ENCODE measurements at regions not wholly inside any gene's neighbourhood (a gene's known extent, or its start where the extent isn't known, plus 50 kb on each side); places are given as distances from the start of the nearest gene placed in this dataset.

DNA sequence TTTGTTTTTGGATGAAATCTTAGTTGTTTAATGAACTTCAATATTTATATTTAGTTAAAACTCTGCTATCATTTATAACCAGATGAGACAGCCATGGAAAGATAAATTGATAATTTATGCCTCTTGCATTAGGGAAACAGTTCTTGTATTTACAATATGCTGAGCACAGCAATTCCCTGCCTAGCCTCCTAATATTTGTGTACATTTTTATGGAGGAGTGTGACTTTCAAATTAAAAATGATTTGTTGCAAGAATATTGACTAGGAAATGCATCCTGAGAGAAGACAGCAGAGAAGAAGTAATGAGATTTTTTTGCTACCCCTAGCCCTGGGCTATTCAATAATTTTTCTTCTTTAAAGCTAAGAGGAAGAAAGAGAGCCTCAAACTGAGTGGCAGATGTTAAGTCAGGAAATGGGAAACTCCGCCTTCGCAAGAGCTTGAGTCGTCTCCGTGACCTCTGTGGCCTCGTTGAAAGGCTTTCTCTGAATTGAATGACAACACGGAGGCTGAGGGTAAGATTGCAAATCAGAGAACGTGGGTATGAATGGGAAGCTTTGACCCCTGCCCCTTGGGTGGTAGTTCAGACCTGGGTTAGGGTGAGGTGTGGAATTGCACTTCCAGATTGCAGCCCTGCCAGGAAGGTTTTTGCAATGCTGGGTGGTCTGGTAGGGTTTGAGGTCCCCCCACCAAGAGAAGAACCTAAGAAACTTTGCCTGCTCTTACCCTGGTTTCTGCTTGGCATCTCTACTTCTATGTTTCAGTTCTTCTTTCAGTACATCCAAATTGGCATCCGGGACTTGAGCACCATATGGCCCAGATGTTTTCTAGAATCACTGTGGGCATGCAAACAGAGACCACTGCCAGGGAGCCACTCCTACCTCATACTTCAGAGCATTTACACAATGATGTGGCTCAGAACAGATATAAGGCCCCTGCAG is 210.3 kb upstream of the RBMS1 start:
- no peaks in the 10 kb centered on the region for H3K27me3 ChIP-seq (ENCODE audit: control insufficient read depth, insufficient read depth, low read length)
- H3K4me1 ChIP-seq (ENCODE audit: control insufficient read depth in 2 of 3, insufficient read depth in 2 of 3, low read depth in 1 of 3, low read length in 3 of 3), result peaks cover 0 to 4% (median 0%) of the 10 kb centered on the region in 3 donors
- no peaks in the 10 kb centered on the region for H3K9me3 ChIP-seq (ENCODE audit: control insufficient read depth in 2 of 3, insufficient read depth in 1 of 3, low read length in 3 of 3)
- H3K36me3 ChIP-seq (ENCODE audit: control insufficient read depth in 2 of 3, insufficient read depth in 3 of 3, low read length in 3 of 3), result no peaks in the 10 kb centered on the region
- intact Hi-C loops (cut with DNase I), result no loop called here
- TF ChIP-seq, protein P1, sequence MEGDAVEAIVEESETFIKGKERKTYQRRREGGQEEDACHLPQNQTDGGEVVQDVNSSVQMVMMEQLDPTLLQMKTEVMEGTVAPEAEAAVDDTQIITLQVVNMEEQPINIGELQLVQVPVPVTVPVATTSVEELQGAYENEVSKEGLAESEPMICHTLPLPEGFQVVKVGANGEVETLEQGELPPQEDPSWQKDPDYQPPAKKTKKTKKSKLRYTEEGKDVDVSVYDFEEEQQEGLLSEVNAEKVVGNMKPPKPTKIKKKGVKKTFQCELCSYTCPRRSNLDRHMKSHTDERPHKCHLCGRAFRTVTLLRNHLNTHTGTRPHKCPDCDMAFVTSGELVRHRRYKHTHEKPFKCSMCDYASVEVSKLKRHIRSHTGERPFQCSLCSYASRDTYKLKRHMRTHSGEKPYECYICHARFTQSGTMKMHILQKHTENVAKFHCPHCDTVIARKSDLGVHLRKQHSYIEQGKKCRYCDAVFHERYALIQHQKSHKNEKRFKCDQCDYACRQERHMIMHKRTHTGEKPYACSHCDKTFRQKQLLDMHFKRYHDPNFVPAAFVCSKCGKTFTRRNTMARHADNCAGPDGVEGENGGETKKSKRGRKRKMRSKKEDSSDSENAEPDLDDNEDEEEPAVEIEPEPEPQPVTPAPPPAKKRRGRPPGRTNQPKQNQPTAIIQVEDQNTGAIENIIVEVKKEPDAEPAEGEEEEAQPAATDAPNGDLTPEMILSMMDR (IDR thresholded peaks at IDR 0.05; ENCODE audit: borderline replicate concordance, extremely low read depth, insufficient read depth), result no peak
- no peak for FAIRE-seq
- DNase-seq, result peak in 1 of 5 donors; percentile 55
- no peak overlapping the region for H3K9ac ChIP-seq (ENCODE audit: low read length in 3 of 3)
- H3K4me3 ChIP-seq (ENCODE audit: low read length in 3 of 3), result no peak overlapping the region
- no peak overlapping the region for H3K27ac ChIP-seq (ENCODE audit: low read depth in 2 of 2, low read length in 2 of 2)

DNA sequence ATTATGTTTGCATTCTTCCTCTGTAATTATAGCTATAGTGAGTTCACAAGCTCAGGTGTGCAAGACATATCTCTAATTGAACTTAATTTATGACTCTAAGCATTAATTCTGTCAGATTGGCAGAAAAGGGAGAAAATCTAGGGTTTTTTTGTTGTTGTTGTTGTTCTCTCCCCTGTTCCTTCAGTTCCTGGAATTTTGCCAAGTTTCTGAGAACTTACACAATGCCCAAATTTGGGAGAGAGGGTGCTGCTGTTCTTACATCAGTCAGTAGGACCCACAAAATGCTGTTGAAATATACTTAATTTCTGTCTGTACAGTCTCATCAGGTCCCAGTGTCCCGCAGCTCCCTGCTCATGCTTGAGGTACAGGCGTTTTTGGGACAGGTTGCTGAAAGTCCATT is 221.8 kb upstream of the RBMS1 start:
- FAIRE-seq, result no peak

DNA sequence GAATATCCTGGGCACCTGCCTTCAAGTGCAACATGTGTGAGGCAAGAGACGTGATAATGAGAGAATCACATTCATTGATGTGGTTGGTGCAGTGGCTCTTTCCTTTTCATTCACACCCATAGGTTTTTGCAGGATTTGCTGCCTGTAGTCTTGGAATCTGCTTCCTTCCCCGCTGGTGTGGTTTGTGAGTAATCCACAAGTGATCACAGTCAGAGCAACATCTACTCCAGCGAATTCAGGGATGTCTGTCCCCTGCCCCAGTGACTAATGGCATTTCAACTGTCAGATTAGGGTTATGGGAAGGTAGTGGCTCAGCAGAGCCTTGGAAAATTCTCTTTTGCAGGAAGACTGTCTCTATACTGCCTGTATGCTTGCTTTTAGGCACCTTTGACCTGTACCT is 225.5 kb upstream of the RBMS1 start:
- H3K9me3 ChIP-seq (ENCODE audit: control insufficient read depth in 2 of 3, insufficient read depth in 1 of 3, low read length in 3 of 3), result no peaks in the 10 kb centered on the region
- intact Hi-C loops (cut with DNase I), result no loop called here
- FAIRE-seq, result no peak

More for the DNA sequence above, 221.8 kb upstream of the RBMS1 start:
- no peak overlapping the region for H3K27ac ChIP-seq (ENCODE audit: low read depth in 2 of 2, low read length in 2 of 2)
- intact Hi-C loops (cut with DNase I), result no loop called here
- H3K4me3 ChIP-seq (ENCODE audit: low read length in 3 of 3), result no peak overlapping the region
- no peaks in the 10 kb centered on the region for H3K4me1 ChIP-seq (ENCODE audit: control insufficient read depth in 2 of 3, insufficient read depth in 2 of 3, low read depth in 1 of 3, low read length in 3 of 3)
- H3K36me3 ChIP-seq (ENCODE audit: control insufficient read depth in 2 of 3, insufficient read depth in 3 of 3, low read length in 3 of 3), result no peaks in the 10 kb centered on the region
- no peaks in the 10 kb centered on the region for H3K27me3 ChIP-seq (ENCODE audit: control insufficient read depth, insufficient read depth, low read length)
- H3K9ac ChIP-seq (ENCODE audit: low read length in 3 of 3), result no peak overlapping the region
- no peak for DNase-seq
- TF ChIP-seq, protein P1 (IDR thresholded peaks at IDR 0.05; ENCODE audit: borderline replicate concordance, extremely low read depth, insufficient read depth), result no peak
- no peaks in the 10 kb centered on the region for H3K9me3 ChIP-seq (ENCODE audit: control insufficient read depth in 2 of 3, insufficient read depth in 1 of 3, low read length in 3 of 3)

More for the DNA sequence above, 225.5 kb upstream of the RBMS1 start:
- no peaks in the 10 kb centered on the region for H3K4me1 ChIP-seq (ENCODE audit: control insufficient read depth in 2 of 3, insufficient read depth in 2 of 3, low read depth in 1 of 3, low read length in 3 of 3)
- no peaks in the 10 kb centered on the region for H3K36me3 ChIP-seq (ENCODE audit: control insufficient read depth in 2 of 3, insufficient read depth in 3 of 3, low read length in 3 of 3)
- H3K4me3 ChIP-seq (ENCODE audit: low read length in 3 of 3), result no peak overlapping the region
- H3K9ac ChIP-seq (ENCODE audit: low read length in 3 of 3), result no peak overlapping the region
- no peak for DNase-seq
- no peaks in the 10 kb centered on the region for H3K27me3 ChIP-seq (ENCODE audit: control insufficient read depth, insufficient read depth, low read length)
- H3K27ac ChIP-seq (ENCODE audit: low read depth in 2 of 2, low read length in 2 of 2), result no peak overlapping the region
- TF ChIP-seq, protein P1 (IDR thresholded peaks at IDR 0.05; ENCODE audit: borderline replicate concordance, extremely low read depth, insufficient read depth), result no peak
